ENCODE measurements at regions not wholly inside any gene's neighbourhood (a gene's known extent, or its start where the extent isn't known, plus 50 kb on each side); places are given as distances from the start of the nearest gene placed in this dataset.
"Not testable (repeated sequence)": the region's sequence is repeated elsewhere in the genome, so short reads cannot be mapped to it uniquely, and the experiment has no call there.

DNA sequence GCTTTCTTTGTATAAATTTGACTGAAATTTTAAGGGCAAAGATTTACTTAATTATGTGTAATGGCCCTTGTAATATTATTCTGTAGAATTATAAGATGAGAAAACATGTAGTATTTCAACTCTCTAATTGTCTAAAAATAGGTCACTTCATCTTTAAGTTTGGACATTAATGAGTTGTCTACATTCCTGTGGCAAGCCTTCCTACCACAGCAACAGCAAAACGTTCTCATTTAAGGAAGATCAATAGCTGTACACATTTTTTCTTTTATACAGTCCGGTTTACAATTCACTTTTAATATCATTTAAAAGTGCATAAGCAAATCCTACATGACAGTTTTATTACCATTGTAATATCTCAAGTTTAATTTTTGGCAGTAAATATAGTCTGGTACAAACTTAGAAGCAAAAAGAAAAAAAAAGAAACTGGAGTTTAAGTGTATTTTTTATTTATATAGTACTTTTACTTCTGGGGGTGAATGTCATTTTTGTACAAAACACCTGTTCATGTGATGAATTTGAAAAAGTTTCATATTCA lies 501.8 kb downstream of the ZPLD1 start:
- DNase-seq, result no peak

DNA sequence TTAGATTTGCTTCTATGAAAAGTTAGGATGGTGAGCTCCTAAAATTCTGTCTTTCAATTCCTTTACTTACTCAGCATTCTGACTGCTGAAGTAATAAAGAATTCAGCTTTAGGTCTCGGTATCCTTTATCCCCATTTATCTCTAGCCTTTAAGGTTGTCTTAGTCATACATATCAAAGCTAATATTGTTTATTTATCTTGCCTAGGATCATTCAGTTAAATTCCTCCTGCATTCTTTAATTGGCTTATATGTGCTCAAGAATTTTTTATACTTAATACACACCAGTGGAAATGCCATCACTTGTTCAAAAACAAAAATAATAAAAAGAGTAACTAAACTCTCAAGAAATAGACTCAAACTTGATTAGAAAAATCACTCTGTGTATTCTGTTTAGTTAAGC lies 507.0 kb downstream of the ZPLD1 start:
- DNase-seq, result no peak

DNA sequence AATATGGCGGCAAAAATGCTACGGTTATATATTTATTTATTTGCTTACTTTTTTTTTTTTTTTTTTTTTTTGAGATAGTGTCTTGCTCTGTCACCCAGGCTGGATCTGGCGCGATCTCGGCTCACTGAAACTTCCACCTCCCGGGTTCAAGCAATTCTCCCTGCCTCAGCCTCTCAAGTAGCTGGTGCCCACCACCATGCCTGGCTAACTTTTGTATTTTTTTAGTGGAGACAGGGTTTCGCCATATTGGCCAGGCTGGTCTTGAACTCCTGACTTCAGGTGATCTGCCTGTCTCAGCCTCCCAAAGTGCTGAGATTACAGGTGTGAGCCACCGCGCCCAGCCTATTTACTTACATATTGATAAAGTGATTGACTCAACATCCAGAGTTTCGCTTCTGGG lies 511.6 kb downstream of the ZPLD1 start:
- DNase-seq, result not testable (repeated sequence)

DNA sequence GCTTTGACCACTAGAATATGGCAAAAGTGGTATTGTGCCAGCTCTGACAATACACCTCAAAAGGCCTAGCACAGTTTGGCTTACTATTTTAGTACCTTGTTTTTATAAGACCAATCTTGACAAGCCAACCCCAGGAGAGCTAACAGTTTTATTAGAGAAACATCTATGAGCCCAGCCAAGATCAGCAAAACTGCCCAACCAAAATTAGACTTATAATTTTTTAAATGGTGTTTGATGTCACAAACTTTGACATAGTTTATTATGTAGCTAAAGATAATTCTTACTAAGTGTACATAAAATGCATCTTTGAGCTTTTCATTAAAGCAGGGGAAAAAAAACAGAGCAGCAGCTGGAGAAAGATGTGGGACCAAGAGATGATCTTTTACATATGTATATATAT lies 537.5 kb downstream of the ZPLD1 start:
- no peak for DNase-seq

DNA sequence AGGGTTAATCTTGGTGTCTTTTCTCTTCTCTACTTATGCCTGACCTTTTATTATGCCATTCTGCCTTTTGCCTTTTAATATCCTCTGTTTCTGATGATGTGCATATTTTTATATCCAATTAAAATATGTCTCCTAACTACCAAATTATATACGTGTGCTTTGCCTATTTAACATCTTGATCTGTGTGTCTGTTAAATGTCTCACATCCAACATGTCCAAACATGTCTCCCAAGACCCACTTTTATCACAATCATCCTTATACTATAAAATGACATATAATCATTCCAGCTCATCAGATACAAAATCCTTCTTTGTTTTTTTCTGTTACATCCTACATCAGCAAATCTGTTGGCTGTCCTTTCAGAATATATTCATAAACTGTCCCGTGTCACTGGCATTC lies 539.5 kb downstream of the ZPLD1 start:
- no peak for DNase-seq

DNA sequence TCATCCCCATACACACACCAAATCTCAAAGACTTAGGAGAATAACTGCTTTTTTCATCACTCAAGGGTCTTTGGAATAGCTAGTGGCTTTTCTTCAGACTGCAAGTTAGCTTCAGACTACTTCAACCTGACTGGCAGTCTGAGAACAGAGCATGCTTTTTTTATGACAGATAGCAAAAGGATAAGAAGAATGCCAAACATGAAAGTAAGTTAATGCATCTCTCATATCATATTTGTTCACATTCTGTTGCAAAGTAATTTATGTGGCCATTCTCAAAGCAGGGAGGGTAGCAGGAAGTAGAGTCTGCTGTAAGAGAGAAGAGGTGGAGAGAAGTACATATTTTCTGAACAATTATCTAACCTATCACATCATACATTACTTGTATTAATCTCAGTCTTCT lies 544.4 kb downstream of the ZPLD1 start:
- DNase-seq, result no peak

DNA sequence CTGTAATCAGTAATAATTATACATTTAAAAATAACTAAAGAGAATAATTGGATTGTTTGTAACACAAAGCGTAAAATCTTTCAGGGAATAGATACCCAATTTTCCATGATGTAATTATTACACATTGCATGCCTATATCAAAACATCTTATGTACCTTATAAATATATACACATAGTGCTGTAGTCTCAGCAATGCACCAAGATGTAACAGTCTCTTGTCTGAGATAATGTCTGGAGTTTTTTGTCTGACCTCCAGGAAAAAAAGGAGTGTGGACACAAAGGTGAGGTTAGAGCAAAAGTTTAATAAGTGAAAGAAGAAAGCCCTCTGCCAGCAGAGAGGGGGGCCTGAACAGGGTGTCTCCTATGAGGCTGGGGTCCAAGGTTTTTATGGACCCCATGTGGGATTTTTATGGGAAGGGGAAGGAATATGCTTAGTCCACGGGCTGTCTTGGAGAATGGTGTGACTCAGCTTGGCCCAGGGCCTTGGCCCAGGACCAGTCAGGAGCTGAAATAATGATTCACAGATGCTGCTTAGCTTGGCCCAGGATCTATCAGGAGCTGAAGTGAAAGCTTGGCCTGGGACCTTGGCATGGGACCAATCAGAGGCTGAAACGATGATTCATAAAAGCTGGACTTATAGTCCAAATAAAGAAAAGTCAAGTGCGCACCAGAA lies 545.0 kb downstream of the ZPLD1 start:
- peak; percentile 44 for DNase-seq

DNA sequence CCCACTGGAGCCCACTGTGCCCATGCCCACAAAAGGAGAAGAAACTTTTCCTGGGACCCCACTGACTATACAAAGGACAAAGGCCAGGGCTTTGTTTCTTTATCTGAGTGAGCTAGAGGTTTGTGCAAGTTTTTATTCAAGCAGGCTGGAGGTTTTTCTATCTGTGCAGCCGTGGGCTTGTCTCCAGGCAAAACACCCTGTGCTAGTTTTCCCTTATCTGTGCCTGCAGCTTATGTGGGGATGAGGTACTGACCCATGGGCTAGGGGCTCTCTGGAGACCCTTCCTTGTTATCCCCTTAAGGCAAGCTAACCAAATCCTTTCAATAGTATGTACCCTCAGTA lies 545.5 kb downstream of the ZPLD1 start:
- DNase-seq, result no peak

DNA sequence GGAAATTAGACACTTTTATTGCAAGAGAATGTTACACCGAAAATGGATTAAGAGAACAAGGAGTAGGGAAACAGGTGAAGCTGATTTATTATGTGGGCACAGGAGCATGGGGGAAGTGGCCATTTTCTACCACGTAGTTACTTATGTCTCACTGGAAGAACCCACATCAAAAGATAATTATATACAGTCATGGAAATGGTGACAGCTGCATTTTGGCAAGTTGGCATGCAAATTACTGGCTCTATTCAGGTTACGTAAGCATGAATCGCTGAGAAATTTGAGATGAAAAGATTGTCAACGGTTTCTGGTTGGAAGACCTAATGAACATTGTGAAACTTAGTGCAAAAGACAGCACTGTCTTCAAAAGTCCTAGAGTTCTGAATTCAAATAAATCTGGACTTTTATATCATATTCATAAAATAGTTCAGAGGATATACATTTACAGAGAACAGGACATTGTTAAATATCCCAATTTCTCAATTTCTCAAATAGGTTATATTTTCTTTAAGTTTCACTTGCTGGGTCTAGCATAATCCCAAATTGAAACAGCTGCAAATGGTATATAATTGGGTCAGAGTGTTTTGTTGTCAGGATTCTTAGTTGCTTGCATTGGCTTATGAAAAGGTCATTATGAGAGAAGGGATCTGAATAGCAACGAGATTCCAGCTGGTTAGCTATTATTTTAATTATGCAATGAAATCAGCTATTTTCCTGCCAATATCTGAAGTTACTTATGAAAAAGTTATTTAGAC lies 567.8 kb downstream of the ZPLD1 start:
- no peak for DNase-seq

DNA sequence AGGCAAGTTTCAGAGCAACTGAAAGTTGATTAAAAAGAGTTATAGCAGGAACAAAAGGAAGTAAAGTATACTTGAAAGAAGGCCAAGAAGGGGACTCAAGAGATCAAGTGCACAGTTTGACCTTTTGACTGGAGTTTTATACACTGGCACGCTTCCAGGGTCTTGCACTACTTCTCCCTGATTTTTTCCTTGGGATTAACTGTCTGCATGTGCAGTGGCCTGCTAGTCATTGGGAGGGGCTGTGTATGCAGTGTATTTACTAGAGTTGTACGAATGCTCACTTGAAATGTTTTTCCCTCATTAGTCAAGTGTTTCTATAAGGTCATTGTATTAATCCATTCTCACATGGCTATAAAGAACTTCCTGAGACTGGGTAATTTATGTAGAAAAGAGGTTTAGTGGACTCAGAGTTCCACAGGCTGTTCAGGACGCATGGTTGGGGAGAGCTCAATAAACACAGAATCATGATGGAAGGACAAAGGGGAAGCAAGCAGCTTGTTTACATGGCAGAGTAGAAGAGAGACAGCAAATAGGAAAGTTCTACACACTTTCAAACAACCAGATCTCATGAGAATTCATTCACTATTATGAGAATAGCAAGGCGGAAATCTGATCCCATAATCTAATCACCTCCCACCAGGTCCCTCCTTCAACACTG lies 571.8 kb downstream of the ZPLD1 start:
- no peak for DNase-seq

DNA sequence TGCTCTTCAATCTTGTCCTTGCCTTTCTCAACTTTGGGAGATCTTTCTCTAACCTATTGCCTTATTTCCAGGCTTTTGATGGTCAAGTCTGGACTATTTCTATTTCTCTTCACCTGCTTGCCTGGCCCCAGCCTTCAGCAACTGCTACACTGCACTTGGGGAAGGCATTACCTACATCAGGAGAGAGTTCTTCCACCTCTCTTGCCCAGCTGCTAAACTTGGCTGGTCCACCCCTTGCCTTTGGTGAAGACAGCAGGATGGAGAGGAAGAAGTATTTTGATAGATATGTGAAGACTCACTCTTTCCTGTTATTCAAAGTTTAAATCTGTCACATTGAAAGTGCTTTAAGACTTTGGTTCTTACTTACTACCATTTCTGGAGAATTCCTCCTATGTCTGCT lies 574.8 kb downstream of the ZPLD1 start:
- no peak for DNase-seq

DNA sequence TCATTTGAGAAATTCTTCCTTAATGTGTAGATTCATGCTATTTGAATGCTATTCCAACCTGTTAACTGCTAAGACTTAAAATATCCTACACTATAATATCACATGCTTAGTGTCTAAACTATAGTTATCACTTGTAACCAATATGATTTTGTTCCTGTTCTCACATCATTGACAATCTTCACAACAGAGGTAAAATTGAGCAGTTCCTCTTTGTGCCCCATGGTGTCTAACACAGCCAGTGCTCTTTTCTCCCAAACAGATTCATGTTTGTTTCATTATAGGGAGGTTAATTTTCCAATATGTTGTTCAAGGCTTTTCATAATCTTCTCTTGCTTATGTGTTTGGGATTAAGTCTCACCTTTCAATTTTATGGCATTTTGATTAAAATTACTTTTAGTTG lies 591.1 kb downstream of the ZPLD1 start:
- DNase-seq, result no peak

DNA sequence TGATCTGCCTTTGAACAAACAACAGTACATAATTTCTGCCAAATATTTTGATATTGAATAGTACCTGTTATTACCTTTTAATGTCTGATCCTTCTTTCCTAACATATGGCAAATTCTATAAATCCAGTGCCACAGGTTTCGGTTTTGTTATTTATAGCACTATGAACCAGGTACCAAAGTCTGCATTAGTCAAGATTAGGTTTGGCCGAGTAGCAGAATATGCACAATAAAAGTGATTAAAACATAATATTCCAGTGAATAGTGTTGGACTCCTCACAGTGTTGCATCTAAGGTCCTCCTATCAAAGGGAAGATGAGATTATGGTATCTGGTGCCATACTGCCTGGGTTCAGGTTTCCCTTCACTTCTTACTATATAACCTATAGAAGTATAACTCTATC lies 599.0 kb downstream of the ZPLD1 start:
- DNase-seq, result no peak

DNA sequence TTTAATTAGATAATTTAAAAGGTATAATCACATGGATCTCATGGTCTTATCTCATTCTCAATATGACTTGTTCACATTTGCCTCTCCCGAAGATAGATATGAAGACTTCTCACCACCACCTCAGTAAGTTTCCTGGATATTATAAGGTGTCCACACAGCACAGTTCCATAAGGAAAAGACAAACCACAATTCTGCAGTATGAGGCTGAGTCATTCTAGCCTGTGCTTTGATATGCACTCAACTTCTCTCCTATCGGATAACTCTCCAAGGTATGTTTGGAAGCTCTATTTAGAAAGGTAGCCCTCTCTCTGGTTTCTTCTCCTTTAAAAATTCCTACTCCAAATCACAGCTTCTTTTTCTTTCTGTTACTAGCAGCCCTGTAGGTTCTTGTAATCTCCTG lies 612.8 kb downstream of the ZPLD1 start:
- no peak for DNase-seq

DNA sequence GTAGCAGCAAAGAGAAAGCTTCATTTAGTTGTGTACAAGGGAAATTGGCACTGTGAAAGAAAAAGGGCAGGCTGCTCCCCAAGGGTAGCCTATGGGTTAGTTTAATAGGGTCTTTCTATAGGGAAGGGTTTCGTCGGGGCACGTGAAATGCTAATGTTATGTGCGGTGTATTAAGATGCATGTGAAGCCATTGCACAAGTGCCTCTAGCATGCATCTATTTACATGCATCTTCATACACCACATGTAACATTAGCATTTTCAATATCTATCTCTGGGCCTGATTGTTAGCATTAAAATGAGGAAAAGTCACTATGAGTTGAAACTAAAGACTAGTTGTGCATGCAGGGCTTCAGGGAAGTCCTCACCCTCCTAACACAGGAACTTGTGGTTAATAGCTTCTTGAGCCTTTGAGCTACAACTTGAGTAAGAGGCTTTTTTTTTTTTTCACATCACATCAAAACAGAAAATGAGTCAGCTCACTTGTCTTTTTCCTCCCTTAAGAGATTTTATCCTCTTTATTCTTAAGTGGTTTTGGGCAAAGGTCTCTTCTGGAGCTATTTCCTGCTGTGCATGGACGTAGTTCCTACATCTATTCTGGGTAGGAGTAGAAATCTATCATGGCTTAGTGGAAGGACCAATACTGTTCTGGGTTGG lies 613.4 kb downstream of the ZPLD1 start:
- no peak for DNase-seq

DNA sequence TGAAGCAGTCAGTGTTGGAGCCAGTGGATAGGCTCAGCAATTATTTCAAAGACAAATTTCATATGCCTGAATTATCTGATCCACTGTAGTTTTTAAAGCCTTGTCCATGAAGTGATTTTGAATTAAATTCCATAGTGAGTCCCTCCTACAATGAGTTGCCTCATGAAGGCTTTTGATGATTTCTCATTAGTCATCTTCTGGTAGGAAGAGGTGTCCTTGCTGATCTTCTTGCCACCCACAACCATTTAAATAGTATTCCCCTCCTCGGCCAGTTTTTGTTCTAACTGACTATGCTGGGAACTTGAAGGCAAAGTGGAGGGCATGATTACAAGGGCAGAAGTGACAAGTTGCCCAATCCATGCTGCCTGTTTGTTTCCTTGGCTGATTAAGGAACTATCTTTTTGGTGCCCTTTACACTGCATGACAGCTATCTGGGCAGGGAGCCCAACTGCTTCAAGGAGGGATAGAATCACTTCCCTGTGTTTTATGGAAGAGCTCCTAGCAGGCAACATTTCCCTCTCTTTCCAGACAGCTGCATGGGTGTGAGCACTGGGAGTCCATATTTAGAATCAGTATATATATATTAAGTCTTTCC lies 617.5 kb downstream of the ZPLD1 start:
- DNase-seq, result no peak

DNA sequence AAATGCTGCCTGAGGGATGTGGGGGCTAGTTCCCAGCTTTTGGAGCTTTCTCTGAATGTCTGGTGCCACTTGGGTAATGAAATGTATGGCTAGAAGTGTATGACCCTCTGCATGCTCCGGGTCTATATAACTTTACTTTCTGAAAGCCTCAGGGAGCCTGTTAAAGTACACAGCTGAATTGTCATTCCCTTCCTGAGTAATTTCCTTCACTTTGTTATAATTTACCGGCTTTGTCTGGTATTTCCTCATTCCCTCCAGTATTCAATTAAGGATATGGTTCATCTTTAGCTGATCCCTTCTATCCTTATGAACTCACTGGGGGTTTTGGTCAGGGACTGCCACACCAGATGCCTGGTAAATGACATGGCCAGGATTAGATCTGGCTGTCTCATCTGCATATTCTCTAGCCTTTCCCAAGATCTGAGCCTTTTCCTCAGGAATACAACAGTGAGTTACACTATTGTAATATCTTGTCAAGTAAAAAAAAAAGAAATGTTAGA lies 620.3 kb downstream of the ZPLD1 start:
- DNase-seq, result no peak

DNA sequence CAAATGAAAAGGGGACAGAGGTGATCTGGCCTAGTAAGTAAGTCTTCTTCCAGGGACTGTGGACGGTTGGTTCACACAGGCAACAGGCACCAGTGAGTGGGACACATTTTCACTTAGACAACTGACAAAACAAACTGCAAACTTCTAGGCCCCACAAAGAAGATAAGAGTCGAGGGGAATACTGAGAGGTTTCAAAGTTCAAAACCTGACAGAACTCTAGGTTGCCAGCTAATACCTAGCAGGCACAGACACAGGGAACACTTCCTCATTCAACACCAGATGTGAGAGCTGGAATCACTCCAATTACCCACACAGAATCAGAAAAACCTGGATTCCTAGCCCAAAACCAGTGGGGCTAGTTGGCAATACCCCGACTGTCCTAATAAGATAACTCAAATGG lies 621.7 kb downstream of the ZPLD1 start:
- DNase-seq, result no peak

DNA sequence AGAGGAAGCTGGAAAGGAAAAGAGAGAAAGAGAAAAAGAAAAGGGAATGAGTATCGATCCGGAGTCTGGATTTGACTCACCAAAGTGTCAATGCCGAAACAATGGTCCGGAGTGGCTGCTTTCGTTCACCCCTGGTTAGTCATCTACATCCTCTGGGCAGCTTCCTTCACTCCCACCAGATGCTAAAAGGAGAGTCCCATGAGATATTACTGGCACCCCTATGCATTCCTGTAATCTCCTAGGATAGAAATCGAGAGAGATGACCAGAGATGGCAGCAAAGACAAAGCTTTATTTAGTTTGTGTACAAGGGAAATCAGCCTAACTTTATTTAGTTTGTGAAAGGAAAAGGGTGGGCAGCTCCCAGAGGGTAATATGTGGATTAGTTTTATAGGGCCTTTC lies 622.2 kb downstream of the ZPLD1 start:
- DNase-seq, result no peak

DNA sequence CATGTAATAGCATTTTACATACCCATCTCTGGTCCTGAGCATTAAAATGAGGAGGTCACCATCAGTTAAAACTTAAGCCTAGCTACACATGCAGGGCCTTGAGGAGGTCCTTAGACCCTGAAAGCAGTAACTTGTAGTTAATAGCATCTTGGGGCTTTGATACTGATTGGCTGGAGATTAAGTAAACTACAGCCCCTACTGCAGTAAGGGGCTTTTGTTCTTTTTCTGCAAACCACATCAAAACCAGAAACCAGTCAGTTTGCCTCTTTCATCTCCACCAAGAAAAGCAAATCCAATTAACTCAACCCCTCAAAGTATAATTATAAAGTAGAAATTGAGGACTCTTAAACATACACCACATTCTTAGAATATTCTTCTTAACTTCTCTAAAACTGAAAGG lies 622.7 kb downstream of the ZPLD1 start:
- DNase-seq, result no peak

DNA sequence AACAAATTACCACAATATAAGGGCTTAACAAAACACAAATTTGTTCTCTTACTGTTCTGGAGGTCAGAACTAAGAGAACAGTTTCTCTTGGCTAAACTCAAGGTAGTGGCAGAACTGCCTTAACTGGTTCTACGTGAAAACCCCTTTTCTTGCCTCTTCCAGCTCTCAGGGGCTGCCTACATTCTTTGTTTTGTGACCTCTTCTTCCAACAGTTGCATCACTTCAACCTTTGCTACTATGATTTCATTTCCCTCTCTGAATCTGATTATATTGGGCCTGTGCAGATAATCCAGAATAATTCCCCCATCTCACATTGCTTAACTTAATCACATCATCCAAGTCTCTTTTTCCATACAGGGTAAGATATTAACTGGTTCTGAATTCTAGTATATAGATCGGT lies 624.6 kb downstream of the ZPLD1 start:
- no peak for DNase-seq

DNA sequence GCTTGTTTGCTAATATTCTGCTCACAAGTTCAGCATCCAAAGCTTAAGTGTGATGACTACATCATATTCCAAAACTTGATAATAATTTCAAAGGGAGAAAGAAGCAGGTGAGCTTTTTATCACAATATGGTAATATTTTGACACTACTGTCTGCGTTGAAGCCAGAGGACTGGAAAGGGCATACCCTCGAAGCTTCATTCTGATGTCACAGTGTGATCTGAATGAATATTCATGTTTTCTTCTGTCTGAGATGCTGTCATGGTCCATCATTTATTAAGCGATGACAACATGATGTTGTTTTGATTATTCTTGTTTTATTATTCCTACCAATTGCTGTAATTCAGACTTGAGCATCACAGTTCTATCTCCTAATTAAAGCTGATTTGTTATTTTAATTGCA lies 625.4 kb downstream of the ZPLD1 start:
- no peak for DNase-seq

DNA sequence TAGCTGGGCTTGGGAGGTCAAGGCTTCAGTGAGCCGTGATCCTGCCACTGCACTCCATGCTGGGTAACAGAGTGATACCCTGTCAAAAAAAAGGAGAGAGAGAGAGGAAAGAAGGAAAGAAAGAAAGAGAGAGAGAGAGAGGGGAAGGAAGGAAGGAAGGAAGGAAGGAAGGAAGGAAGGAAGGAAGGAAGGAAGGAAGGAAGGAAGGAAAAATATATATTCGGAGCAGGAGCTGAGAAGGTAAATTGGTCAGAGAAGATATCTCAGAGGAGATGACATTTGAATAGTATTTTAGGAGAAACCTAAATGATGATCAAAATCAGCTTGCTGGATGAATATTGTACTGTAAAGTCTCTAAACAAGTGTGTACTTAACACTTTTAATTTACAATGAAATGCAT lies 633.1 kb downstream of the ZPLD1 start:
- DNase-seq, result no peak

Measured in GOT3 (cell line).